ENCODE measurements at regions not wholly inside any gene's neighbourhood (a gene's known extent, or its start where the extent isn't known, plus 50 kb on each side); places are given as distances from the start of the nearest gene placed in this dataset.

DNA sequence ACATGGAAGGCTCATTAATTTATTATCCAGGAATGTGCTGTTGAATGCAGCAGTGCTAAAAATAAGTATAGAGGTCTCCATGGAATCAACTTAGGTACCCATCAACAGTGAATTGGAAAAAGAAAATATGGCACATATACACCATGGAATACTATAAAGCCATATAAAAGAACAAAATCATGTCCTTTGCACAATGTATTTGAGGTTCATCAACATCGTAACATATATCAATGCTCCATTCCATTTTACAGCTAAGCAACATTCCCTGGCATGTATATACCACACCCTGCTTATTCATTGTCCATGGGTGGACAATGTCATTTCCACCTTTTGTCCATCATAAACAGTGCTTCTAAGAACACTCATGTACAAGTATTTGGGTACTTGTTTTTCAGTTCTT lies 147.8 kb upstream of the RASSF8 start:
- H3K9me3 ChIP-seq: no peaks in the 10 kb centered on the region
- TF ChIP-seq, protein P1, sequence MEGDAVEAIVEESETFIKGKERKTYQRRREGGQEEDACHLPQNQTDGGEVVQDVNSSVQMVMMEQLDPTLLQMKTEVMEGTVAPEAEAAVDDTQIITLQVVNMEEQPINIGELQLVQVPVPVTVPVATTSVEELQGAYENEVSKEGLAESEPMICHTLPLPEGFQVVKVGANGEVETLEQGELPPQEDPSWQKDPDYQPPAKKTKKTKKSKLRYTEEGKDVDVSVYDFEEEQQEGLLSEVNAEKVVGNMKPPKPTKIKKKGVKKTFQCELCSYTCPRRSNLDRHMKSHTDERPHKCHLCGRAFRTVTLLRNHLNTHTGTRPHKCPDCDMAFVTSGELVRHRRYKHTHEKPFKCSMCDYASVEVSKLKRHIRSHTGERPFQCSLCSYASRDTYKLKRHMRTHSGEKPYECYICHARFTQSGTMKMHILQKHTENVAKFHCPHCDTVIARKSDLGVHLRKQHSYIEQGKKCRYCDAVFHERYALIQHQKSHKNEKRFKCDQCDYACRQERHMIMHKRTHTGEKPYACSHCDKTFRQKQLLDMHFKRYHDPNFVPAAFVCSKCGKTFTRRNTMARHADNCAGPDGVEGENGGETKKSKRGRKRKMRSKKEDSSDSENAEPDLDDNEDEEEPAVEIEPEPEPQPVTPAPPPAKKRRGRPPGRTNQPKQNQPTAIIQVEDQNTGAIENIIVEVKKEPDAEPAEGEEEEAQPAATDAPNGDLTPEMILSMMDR (IDR thresholded peaks at IDR 0.05): no peak
- TF ChIP-seq EP300 (IDR thresholded peaks at IDR 0.05): no peak
- no peak for TF ChIP-seq POLR2AphosphoS5 (IDR thresholded peaks at IDR 0.05)
- no peak for TF ChIP-seq POLR2A (IDR thresholded peaks at IDR 0.05)
- 100% methylated on average over 1 of the region's 1 CpG for WGBS, 2 donors (ENCODE audit: low coverage in 1 of 2)
- H3K27ac ChIP-seq: no peak overlapping the region
- H3K27me3 ChIP-seq: no peaks in the 10 kb centered on the region
- no peaks in the 10 kb centered on the region for H3K36me3 ChIP-seq
- H3K4me1 ChIP-seq: no peaks in the 10 kb centered on the region
- H3K4me3 ChIP-seq: no peak overlapping the region
- ATAC-seq: no peak

DNA sequence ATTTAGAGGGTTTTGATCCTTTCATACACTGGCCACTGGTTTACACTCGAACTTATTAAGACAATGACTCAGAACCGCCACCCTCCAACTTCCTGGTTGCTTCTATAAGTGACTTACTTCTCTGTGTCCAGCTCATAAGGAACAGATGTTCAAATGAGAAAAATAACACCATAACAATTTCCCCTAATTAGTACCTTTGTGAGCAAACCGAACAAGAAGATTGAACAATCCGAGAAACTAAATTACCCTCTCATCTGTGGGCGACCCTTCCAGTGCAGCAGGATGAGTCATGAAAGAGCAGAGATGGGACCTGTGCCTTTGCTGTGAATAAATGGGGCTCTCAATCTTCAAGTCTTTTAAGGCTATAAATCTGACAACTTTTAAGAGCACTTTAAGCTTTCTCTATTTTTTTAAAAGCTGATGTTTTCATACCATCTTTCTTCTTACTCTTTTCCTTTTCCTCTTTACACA lies 146.8 kb upstream of the RASSF8 start:
- Histone ChIP-seq H3K4me1 (no peaks in the 10 kb centered on the region), H3K27me3 (no peaks in the 10 kb centered on the region), H3K27ac (no peak overlapping the region), H3K4me3 (no peak overlapping the region), H3K36me3 (no peaks in the 10 kb centered on the region), H3K9me3 (no peaks in the 10 kb centered on the region)
- TF ChIP-seq EP300 (IDR thresholded peaks at IDR 0.05): no peak
- TF ChIP-seq, protein P1 (IDR thresholded peaks at IDR 0.05): no peak
- TF ChIP-seq POLR2AphosphoS5 (IDR thresholded peaks at IDR 0.05): no peak
- TF ChIP-seq POLR2A (IDR thresholded peaks at IDR 0.05): no peak
- no peak for ATAC-seq
- WGBS, 2 donors (ENCODE audit: low coverage in 1 of 2): 73 to 85% methylated on average over 5 of the region's 5 CpGs

DNA sequence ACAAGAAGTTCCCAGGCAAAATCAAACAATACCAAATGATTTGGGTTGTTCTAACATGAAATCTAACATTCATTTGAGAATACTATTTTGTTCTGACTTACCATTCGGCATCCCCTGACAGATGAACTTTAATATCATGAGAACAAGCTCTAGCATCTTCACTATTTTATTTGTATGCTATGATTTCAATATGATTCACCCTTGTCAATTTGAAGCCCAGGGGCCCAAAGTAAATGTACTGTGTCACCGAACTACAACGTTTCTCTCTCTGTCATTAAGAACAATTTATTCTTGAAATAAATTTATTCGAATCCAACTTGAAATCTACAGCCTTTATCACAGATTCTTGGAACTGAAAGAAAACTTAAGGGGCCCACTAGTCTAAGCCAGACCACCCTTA lies 146.2 kb upstream of the RASSF8 start:
- Histone ChIP-seq H3K4me3 (no peak overlapping the region), H3K27ac (no peak overlapping the region), H3K4me1 (no peaks in the 10 kb centered on the region), H3K36me3 (no peaks in the 10 kb centered on the region), H3K27me3 (no peaks in the 10 kb centered on the region), H3K9me3 (no peaks in the 10 kb centered on the region)
- TF ChIP-seq POLR2AphosphoS5 (IDR thresholded peaks at IDR 0.05) (no peak), EP300 (IDR thresholded peaks at IDR 0.05) (no peak), POLR2A (IDR thresholded peaks at IDR 0.05) (no peak)
- TF ChIP-seq, protein P1 (IDR thresholded peaks at IDR 0.05): no peak
- 88 to 93% methylated on average over 4 of the region's 4 CpGs for WGBS, 2 donors (ENCODE audit: low coverage in 1 of 2)
- ATAC-seq: no peak

DNA sequence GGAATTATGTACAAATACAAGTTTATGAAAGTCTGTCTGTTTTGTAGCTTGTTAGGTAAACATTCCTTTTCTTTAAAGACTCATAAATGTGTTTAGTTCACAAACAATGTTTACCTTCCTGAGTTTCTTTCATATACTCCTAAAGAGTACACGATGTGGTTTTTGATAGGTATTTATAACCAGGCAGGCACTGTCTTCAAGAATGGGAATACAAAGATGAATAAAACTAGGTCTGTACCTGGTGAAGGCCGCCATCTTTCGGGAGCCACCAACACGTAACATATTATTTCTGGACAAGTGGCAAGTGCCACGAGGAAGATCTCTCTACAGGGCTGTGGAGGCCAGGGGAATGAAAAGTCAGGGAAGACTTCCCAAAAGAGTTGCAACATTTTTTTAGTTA lies 144.6 kb upstream of the RASSF8 start:
- ATAC-seq: no peak
- no peak for TF ChIP-seq POLR2AphosphoS5 (IDR thresholded peaks at IDR 0.05)
- TF ChIP-seq EP300 (IDR thresholded peaks at IDR 0.05): no peak
- TF ChIP-seq POLR2A (IDR thresholded peaks at IDR 0.05): no peak
- TF ChIP-seq, protein P1 (IDR thresholded peaks at IDR 0.05): no peak
- WGBS, 2 donors (ENCODE audit: low coverage in 1 of 2): 94 to 95% methylated on average over 5 of the region's 5 CpGs
- Histone ChIP-seq H3K27me3 (no peaks in the 10 kb centered on the region), H3K9me3 (no peaks in the 10 kb centered on the region), H3K4me1 (no peaks in the 10 kb centered on the region), H3K27ac (no peak overlapping the region), H3K36me3 (no peaks in the 10 kb centered on the region), H3K4me3 (no peak overlapping the region)

DNA sequence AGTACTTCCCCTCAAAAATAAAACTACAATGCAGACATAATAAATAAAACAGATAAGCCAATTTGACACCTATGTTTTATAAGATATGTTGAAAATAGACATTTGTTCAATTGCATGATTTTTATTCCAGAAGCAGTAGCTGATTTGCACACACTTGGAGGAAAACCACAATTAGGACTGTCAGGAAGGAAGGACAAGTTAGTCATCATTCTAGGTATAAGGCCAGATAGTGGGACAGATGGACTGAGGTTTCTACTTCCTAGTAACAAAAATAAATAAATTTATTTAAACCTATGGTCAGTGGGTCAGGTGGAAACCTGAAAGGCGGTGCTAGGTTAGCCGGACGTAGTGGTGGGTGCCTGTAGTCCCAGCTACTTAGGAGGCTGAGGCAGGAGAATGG lies 141.8 kb upstream of the RASSF8 start:
- H3K4me1 ChIP-seq: no peaks in the 10 kb centered on the region
- no peak for TF ChIP-seq EP300 (IDR thresholded peaks at IDR 0.05)
- TF ChIP-seq POLR2A (IDR thresholded peaks at IDR 0.05): no peak
- TF ChIP-seq, protein P1 (IDR thresholded peaks at IDR 0.05): no peak
- no peak for TF ChIP-seq POLR2AphosphoS5 (IDR thresholded peaks at IDR 0.05)
- H3K4me3 ChIP-seq: no peak overlapping the region
- 82 to 92% methylated on average over 3 of the region's 3 CpGs for WGBS, 2 donors (ENCODE audit: low coverage in 1 of 2)
- no peak for ATAC-seq
- no peaks in the 10 kb centered on the region for H3K27me3 ChIP-seq
- no peaks in the 10 kb centered on the region for H3K36me3 ChIP-seq
- H3K27ac ChIP-seq: no peak overlapping the region
- H3K9me3 ChIP-seq: no peaks in the 10 kb centered on the region

Data from gastroesophageal sphincter (tissue), 4 donors.